ENCODE measurements at regions not wholly inside any gene's neighbourhood (a gene's known extent, or its start where the extent isn't known, plus 50 kb on each side); places are given as distances from the start of the nearest gene placed in this dataset.
"Not testable (repeated sequence)": the region's sequence is repeated elsewhere in the genome, so short reads cannot be mapped to it uniquely, and the experiment has no call there.

DNA sequence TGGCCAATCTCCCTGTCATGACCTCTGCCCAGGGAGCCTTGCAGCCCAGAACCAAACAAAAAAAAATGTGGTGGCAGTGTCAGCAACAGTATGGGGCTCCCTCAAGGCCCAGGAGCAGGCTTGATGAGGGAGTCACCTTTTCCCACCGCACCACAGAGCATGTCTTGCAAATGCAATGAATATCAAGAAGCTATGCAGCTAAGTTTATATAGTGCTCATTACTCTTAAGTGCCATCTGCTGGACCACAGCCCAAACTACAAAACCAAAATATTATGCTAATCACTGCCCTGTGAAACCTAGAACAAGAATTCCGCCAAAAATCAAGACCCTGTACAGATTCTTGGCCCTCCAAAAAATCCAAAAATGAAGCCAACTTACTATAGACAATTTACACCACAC lies 65.9 kb downstream of the PABPC5 start:
- not testable (repeated sequence) for H3K27ac ChIP-seq
- TF ChIP-seq, protein P1, sequence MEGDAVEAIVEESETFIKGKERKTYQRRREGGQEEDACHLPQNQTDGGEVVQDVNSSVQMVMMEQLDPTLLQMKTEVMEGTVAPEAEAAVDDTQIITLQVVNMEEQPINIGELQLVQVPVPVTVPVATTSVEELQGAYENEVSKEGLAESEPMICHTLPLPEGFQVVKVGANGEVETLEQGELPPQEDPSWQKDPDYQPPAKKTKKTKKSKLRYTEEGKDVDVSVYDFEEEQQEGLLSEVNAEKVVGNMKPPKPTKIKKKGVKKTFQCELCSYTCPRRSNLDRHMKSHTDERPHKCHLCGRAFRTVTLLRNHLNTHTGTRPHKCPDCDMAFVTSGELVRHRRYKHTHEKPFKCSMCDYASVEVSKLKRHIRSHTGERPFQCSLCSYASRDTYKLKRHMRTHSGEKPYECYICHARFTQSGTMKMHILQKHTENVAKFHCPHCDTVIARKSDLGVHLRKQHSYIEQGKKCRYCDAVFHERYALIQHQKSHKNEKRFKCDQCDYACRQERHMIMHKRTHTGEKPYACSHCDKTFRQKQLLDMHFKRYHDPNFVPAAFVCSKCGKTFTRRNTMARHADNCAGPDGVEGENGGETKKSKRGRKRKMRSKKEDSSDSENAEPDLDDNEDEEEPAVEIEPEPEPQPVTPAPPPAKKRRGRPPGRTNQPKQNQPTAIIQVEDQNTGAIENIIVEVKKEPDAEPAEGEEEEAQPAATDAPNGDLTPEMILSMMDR (IDR thresholded peaks at IDR 0.05), result peak; percentile 17; the same call in 1 of the 2 replicates

DNA sequence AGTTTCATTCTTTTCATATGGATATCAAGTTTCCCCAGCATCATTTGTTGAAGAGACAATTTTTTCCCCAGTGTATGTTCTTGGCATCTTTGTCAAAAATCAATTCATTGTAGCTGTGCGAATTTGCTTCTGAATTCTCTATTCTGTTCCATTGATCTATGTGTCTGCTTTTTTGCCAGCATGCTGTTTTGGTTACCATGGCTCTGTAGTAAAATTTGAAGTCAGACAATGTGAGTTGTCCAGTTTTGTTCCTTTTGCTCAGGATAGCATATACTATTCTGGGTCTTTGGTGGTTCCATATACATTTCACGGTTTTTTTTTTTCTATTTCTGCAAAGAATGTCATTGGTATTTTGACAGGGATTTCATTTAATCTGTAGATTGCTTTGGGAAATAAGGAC lies 95.6 kb downstream of the PABPC5 start:
- not testable (repeated sequence) for H3K27ac ChIP-seq

DNA sequence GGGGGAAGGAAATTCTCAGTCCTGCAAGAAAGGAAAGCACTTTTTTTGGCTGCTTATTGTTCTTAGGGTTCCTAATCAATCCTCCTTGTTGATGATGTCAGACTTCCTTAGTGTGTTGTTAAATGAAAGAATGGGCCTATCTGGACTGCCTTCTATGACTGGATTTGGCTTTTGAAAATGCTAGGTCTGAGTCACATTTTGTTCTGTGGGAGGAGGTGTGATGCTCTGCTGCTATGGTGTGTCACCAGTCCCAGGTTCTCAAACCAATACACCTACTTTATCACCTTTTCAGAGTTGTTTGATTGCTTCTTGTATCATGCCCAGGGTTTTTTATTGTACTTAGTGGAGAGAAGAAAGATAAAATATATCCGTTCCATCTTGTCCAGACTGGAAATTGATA lies 128.5 kb downstream of the PABPC5 start:
- H3K27ac ChIP-seq, result not testable (repeated sequence)
